GM12873 (cell line): ENCODE measurements at regions not wholly inside any gene's neighbourhood (a gene's known extent, or its start where the extent isn't known, plus 50 kb on each side); places are given as distances from the start of the nearest gene placed in this dataset.

Source experiments
- TF ChIP-seq, protein P1 (sequence below): IDR thresholded peaks from 2 replicates; pipeline ENCODE4 v1.5.1; 2012; ENCODE audit warnings: low read depth, mild to moderate bottlenecking, moderate library complexity, low read length, control low read depth; ENCODE audit not compliant: insufficient read depth; ENCODE audit errors: missing control alignments

DNA sequence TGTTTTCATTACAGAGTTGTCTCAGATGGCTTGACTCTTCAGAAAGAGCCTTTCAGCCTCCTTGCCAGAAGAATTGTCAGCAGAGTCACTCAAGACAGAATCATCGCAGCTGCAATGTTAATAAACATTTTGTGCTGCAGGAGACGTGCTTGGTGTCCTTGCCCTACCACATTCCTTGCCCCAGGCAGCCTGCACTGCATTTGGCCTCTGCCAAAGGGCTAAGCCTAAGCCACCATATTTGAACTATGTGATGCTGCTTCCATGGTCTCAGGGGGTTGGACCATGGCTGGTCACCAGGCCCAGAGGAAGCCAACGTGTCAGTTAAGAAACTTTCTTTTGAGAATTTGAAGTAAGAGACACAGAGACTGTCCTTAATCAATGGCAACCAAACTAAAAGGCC, 145.4 kb downstream of the ACTL7B start:
- TF ChIP-seq, protein P1, sequence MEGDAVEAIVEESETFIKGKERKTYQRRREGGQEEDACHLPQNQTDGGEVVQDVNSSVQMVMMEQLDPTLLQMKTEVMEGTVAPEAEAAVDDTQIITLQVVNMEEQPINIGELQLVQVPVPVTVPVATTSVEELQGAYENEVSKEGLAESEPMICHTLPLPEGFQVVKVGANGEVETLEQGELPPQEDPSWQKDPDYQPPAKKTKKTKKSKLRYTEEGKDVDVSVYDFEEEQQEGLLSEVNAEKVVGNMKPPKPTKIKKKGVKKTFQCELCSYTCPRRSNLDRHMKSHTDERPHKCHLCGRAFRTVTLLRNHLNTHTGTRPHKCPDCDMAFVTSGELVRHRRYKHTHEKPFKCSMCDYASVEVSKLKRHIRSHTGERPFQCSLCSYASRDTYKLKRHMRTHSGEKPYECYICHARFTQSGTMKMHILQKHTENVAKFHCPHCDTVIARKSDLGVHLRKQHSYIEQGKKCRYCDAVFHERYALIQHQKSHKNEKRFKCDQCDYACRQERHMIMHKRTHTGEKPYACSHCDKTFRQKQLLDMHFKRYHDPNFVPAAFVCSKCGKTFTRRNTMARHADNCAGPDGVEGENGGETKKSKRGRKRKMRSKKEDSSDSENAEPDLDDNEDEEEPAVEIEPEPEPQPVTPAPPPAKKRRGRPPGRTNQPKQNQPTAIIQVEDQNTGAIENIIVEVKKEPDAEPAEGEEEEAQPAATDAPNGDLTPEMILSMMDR: no peak

DNA sequence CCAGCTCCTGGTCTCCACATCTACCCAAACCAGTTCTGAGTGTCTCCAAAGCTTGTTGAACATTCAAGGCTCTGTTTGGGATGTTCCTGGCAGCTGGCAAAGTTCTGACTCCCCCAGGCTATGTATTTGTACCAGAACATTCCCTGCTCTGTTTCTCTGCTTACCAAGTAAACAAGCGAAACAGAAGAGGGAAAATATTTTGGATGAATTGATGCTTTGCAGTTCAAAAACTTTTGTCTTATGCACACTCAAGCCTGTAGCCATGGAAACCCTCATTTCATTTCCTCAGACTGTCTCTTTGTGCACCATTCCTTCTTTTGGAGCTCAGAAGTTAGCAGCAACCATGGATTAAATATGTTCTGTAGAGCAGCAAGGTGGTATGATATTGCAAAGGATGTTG, 145.8 kb downstream of the ACTL7B start:
- TF ChIP-seq, protein P1: no peak

DNA sequence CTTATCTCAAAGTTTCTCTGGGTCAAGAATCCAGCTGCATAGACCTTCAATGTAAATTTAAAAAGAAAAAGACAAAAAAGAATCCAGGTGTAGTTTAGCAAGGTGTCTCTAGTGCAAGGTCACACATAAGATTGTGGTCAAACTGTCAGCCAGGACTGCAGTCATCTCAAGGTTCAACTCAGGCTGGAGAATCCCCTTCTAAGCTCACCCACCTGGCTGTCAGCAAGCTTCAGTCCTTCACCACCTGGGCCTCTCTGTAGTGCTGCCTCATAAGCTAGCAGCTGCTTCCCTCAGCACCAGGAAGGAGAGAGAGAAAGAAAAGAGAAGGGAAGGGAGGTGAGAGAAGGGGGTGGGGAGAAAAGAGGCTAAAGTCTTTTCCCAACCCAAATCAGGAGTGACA, 146.7 kb downstream of the ACTL7B start:
- TF ChIP-seq, protein P1: no peak

DNA sequence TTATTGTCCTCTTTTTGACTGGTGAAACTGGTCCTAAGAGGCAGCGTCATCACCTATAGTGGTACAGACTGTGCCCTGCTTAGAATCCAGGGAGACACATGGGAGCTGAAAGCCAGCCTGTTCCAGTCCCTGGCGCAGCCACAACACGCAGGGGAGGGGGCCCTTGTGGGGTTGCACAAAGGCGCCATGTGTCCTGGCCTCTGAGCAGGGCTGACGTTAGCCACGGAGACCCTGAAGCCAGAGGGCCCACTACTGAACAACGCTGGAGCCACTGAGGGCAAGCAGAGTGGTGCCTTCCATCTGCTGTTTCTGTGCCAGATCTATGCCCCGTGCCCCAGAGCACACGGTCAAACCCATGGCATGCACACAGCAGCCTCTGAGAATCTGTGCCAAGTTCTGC, 147.3 kb downstream of the ACTL7B start:
- TF ChIP-seq, protein P1: no peak

DNA sequence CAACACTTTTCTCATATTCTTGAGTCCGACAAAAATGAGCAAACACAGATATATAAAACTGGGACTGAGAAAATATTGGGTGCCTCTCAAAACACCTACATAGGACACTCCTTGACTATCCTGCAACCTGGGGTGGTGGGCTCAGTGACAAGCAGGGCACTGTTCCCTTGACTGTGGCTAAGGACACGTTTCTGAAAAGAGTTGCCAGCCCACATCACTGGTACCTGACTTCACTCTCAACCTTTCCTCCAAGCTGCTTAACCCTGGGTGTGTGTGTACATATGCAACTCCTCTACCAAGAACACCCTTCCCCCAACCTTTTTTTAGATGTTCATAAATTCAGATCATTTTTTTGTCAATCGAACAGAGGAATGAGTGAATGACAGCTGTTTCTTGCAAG, 148.7 kb downstream of the ACTL7B start:
- TF ChIP-seq, protein P1: no peak

DNA sequence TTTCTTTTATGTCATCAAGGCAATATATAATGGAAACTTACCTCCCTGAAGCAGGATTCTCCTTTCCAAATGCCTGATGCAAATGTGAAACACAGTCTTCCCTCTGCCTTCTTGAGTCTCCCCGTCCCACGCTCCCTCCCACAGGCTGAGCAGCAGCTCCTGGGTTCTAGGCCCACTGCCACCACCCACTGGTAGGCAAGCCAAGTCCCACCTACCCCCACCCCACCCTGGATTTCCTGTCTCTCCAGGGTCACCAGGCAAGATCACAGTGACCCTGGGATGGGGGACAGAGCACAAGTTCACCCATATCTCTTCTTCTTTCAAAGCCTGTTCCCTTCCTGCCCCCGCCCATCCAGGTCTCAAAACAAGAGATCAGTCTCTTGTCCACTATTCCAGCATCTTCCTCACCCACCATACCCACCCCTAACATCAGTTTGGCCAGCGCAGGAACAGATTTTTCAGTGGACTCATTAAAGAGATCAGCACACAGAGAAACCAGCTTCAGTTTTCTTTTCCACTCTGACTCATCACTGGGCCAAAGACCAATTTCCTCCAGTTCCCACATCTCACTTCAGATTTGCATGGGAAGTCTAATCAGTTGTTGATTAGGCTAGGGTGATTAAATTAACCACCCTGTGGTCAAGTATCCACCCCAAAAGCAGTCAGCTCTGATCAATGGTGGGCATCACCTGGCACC, 151.5 kb downstream of the ACTL7B start:
- TF ChIP-seq, protein P1: no peak

DNA sequence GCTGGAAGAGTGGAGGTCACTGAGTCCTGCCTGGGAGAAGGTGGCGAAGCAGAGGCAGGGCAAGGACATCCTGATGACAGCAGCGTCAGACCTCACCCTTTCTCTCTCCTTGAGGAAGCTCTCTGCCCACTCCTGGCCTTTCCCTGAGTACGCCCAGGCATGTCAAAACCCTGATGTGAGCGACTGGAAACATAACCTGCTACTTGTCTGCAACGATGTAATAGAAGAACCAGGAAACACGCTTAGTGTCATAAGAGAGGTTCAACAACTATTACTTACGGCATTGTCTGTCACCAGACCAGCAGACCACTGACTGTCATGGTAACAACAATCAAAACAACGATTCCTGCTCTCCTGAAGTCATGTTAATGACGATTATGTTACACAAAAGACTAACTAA, 152.4 kb downstream of the ACTL7B start:
- TF ChIP-seq, protein P1: no peak
